ENCODE measurements at regions not wholly inside any gene's neighbourhood (a gene's known extent, or its start where the extent isn't known, plus 50 kb on each side); places are given as distances from the start of the nearest gene placed in this dataset.
"Not testable (repeated sequence)": the region's sequence is repeated elsewhere in the genome, so short reads cannot be mapped to it uniquely, and the experiment has no call there.

DNA sequence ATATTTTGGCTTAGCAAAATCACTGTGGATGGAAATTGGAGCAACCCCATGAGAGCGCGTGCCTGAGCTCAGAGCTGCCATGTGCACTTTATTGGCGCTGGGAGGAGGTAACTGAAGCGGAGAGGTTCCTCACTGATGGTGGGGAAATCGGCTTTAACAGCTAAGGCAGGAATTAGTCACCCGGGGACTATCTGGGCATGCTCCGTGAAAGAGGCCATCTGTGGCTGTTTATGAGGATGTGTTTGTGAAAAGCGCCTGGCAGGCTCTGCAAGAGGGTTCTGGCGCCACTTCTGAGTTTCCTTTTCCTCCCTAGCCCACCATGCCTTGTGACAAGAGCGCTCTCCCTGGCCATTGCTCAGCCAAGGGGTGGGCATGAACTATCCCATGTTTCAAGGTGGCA, 815.6 kb downstream of the UQCRFS1 start:
- DNase-seq = no peak

DNA sequence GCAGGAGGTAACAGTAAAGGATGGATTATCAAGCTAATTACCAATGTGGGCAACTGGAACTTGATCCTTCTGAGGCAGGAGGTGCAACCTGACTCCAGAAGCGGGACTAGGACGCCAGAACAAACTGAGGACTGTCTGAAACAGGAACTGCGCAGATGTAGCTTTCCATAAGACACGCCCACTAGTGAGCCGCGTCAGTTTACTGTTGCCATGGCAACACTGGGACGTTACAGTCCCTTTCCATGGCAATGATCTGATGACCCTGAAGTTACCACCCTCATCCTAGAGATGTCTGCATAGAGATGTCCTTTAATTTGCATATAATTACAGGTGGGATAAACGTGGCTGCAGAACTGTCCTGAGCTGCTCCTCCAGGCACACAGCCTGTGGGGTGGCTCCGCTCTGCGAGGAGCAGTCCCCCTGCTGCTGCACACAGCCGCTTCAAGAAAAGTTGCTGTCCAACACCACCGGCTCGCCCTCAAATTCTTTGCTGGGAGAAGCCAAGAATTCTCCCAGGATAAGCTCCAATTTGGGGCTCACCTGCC, 816.6 kb downstream of the UQCRFS1 start:
- no peak for DNase-seq

DNA sequence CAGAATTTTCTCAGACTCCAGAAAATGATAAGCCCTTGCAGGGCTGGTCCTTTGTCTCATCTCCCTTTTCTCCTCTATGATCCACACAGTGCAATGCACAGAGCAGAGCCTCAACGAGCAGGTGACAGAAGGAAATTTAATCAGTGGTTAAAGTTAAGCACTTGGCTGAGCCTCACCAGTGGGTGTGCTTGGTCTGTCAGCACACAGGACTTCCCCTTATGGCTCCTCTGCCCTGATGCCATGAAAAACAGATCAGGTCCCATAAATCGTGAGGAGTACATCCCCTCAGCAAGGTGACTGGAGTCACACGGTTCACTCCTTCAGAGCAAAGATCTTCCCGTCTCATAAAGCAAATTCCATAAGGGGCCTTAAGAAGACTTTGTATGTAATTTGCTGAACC, 818.2 kb downstream of the UQCRFS1 start:
- no peak for DNase-seq

DNA sequence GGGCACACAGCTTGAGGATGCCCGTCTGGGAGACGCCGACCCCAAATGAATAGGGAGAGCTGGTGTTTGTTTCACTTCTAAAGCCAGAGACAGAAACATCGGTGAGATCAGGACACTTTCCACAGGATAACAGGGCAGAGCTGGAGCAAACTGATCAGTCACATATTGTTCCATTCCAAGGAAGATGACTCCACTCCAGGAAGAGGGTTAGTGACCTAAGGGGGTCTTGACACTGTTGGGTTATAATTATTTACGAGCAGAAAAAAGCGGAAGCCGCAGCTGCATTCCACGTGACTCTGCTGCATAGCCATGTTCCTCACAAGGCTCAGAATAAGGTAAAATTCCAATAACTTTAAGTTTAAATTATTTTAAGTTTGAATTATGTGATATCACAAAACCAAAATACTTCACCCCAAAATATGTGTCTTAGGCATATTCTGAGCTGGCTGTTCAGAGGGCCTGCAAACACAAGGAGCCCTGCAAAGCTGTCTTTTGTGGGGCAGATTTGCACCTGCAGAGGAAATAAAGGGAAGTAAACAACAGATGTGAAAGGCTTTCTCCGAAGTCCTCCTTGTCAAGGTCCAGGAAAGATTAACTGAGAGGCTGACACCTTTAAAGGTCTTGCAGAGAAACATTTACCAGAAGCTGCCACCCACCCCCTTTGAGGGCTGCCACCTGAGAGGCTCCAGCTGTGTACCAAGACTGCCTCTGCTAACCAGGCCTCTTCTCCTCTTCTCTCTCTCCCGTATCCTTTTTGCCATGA, 819.2 kb downstream of the UQCRFS1 start:
- DNase-seq = no peak

DNA sequence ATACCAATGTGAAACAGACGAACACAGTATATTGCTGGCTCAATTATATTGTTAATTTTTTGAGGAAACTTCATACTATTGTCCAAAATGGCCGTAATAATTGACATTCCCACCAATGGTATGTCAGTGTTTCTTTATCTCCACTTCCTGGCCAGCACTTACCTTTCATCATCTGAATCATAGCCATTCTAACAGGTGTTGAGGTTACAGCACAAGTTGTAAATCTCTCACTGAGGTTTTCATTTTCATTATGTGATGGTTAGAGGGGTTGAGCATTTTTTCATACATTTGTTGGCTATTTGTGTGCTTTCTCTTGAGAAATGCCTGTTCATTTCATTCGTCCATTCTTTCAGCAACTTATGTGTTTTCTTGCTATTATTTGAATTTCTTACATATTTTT, 824.0 kb downstream of the UQCRFS1 start:
- no peak for DNase-seq

DNA sequence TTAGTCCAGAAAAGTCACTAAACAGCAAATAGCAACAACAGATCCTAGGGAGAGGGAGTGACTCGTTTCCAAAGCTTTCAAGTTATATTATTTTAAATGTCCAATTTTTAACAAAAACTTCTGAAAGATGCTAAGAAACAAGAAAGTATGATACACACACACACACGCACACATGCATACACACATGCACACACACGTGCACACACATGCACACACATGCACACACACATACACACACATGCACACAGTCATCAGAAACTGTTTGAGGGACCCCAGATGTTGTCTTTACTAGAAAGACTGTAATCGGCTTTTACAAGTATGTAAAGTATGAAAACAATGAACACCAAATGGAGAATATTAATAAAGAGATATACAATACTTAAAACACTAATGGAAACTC, 825.4 kb downstream of the UQCRFS1 start:
- no peak for DNase-seq

DNA sequence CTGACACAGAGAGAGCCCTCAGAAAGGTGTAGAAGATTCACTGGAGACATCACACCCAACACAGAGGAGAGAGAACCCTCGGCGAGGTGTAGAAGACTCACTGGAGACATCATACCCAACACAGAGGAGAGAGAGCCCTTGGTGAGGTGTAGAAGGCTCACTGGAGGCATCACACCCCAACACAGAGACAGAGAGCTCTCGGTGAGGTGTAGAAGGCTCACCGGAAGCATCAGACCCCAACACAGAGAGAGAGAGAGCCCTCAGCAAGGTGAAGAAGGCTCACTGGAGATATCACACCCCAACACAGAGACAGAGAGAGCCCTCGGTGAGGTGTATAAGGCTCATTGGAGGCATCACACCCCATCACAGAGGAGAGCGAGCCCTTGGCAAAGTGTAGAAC, 826.5 kb downstream of the UQCRFS1 start:
- no peak for DNase-seq

DNA sequence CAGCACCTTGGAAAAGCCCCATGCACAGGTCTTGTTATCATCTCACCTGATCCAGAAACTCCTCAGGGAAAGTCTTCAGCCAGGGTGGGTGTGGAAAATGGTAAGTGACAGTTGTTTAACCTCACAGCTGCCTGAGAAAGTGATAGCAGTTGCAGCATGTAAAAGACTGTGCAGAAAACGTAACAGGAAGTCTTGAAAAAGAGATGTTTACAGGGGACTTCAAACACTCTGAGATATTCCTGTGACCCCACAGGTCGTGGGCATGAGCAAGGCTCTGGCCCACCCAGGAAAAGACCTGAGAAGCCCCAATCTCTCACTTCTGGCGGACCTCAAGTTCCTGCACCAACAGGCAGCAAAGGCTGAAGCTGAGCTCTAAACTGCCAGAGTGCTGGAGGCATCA, 826.9 kb downstream of the UQCRFS1 start:
- DNase-seq = no peak

DNA sequence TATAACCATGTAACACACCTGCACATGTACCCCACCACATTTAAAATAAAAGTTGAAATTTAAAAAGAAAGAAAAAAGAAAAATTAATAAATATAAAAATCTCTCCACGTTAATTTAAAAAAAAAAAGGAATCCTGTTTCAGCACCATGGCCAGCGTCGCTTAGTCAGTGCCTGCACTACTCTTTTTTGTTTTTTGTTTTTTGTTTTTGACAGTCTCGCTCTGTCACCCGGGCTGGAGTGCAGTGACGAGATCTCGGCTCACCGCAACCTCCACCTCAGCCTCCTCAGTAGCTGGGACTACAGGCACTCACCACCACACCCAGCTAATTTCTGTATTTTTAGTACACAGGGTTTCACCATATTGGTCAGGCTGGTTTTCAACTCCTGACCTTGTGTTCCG, 835.9 kb downstream of the UQCRFS1 start:
- no peak for DNase-seq

DNA sequence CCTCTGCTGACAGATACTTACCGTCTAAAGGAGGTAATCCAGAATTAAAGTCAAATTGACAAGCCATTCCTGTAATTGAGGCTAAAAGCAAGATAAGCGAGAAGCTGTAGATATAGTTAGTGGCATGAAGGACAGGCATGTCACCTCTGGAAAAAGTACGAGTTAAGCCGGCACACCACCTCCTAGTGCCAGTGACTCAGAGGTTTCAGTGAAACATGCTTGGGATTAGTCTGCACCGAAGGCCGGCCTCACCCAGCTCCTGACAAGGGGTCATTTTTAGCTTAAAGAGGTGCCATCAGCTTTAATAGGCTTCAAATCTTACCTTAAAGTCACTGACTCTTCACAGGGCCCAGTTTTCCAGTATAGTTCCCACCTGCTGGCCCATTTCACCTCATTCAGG, 838.0 kb downstream of the UQCRFS1 start:
- DNase-seq = no peak

DNA sequence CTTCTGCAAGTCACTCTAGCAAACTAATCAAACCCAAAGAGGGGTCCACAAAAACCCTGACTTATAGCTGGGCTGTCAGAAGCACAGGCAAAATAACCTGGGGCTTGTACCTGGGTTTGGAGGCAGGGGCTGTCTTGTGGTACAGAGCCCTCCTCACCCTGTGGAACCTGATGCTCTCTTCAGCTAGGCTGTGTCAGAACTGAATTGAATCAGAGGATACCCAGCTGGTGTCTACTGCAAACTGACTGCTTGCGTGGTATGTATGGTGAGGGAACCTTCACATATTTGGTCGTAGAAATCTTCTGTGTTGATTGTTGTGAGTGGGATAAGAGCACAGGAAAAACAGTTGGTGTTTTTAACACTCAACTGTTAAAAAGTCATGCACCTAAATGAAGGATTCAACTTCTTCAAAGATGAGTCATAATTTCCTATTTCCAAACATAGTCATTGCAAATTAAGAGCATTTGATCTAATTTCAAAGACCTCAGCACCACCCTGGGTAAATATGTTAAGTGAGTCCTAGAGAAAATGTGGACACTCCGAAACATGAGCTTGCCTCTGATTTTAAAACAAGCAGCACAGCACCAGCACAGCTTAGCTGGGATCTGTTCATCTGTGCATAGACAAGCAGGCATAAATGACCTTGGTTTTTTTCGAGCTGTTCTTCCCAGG, 840.2 kb downstream of the UQCRFS1 start:
- no peak for DNase-seq

DNA sequence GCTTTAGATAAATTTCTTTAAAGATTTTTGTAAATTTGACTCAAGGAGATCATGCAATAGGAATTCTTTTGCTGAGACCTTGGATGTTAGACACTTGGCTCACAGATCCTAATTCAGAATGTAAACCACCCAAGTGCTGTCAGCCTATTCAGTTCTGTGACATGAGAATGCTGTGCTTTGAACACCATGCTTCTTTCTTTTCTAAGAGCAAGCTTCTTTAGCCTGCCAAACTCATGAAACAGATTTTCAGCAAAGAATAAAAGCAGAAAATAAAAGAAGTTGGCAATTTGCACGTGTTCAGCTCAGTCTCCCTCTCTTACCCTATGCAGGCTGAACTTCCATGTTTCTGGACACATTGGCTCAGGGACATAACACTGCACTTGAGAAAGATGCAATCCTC, 845.8 kb downstream of the UQCRFS1 start:
- no peak for DNase-seq

DNA sequence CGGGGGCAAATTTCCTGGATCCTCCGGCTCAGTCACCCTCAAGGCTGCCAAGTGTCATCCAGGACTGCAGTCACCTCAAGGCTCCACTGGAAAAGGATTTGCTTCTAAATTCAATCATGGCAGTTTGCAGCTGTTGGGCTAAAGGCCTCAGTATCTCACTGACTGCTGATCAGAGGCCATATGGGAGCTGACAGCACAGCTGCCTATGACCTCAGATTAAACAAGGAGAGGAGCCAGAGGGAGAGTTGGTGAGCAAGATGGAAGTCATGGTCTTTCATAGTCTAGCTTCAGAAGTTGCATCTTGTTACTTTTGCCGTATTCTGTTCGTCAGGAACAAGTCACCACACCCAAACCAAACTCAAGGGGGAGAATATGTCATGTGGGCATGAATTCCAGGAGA, 849.7 kb downstream of the UQCRFS1 start:
- no peak for DNase-seq

DNA sequence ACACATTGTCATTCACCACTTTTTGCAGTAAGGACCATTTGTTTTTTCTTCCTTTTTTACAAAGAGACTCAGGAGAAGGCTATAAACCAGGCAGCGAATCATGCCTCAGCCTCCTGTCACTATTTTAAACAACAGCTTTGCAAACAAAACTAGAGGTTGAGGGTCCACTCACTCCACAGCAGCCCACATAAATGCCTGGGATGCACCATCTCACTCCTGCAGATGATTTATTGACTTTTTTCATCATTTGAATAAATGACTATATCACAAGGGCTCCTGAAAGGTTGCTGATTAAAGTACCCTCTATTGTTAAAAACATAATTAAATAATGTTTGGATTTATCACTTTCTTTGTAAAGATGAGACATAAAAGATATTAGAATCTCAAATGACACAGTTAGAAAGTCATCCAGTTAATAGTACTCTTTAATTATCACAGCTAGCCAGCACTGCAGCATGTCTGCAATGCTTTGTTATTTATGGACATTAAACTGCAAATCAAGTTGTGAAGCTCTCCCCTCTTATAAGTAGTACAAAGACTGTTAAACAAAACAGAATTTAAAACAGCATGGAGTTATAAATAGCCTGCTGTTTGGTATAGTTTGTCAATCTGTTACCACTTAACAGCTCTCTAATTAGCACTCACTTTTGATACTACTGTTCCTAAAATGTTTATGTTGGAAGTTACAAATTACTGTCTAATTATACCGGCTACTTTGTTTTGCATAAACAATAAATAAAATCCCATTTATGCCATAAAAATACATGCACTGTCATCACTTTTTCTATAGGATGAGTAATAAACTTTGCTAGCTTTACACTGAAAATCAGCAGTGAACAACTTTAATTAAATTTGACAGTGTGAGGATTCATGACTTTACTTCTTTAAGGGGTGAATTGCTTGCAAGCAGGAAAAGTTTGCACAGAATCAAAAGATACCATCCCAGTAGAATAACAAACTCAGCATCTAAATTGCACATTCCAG, 853.2 kb downstream of the UQCRFS1 start:
- DNase-seq = no peak

DNA sequence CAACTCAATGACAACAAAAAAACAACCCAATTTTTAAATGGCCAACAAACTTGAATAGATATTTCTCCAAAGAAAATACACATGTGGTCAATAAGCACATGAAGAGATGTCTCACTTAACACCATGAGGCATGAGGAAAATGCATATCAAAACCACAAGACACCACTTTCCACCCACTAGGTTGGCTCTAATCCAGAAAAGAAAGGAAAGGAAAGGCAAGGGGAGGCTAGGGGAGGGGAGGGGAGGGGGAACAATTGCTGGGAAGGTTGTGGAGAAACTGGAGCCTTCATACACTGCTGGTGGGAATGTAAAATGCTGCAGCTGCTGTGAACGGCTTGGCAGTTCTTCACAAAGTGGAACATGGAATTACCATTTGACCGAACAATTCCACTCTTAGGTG, 854.3 kb downstream of the UQCRFS1 start:
- no peak for DNase-seq

DNA sequence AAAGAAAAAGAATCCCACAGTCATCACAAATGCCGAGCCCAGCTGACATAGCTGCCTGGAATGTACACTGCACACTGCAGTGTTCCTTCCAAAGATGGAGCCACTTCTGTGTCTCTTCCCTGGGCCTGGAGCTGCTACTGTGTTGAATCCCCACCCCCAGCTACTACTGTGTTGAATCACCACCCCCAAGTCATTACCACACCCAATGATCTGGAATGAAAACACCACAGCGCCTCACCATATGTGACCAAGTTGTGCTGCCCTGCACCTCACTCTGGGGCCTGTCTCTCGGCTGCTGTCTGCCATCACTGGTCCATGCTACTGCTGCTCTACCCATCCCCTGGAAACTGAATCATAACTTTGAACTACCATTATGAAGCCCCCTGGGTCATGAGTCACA, 861.2 kb downstream of the UQCRFS1 start:
- DNase-seq = no peak

DNA sequence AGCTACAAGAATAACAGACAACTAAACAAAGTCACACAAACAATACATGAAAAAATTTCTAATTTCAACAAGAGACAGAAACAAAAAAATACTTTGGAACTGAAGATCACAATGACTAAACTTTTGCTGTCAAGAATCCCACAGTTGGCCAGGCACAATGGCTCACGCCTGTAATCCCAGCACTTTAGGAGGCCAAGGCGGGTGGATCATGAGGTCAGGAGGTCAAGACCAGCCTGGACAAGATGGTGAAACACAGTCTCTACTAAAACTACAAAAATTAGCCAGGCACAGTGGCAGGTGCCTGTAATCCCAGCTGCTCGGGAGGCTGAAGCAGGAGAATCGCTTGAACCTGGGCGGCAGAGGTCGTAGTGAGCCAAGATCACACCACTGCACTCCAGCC, 861.6 kb downstream of the UQCRFS1 start:
- not testable (repeated sequence) for DNase-seq

DNA sequence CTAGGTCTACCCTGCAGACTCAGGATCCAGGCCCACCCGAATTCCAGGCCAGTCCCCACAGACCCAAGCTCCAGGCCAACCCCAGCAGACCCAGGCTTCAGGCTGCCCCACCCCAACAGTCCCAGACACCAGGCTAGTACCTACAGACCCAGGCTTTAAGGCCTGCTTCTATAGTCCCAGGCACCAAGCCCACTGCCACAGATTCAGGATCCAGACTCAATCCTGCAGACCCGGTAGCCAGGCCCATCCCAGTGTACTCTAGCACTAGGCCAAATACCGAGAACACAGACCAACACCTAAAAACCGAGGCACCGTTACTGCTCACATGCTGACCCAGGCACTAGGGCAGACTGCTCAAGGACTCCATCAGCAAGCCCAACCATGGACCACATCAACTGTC, 862.3 kb downstream of the UQCRFS1 start:
- DNase-seq = no peak

DNA sequence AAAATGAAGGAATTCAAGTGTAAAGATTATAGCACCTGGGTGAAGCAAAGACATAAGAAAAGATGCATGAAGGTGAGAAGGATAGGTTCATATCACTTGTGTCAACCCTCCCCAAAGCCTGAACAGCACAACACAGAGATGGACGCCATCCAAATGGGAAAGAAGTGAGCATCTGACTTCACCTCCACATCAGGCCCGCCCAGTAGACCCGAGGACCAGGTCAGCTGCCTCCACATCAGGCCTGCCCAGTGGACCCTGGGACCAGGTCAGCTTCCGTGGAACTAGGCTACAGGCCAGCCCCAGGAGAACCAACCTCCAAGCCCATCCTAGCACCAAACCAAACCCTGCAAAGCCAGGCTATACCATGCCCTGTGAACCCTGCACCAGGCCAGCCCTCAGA, 862.9 kb downstream of the UQCRFS1 start:
- no peak for DNase-seq

DNA sequence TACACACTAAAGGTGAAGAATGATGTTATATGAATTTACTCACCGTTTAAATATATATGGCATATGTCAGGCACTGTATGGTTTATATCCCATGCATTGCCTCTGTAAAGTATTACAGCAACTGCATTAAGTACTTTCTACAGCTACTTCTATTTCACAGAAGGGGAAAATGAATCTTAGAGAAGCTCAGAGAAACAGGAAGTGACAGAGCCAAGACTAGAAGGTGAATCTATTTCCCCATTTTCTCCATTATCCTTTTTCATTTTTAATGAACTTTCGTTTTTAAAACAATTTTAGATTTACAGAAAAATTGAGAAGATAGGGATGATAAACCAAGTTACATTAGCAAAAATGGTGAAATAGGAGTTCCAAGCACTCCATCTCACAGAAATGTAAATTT, 863.3 kb downstream of the UQCRFS1 start:
- no peak for DNase-seq

DNA sequence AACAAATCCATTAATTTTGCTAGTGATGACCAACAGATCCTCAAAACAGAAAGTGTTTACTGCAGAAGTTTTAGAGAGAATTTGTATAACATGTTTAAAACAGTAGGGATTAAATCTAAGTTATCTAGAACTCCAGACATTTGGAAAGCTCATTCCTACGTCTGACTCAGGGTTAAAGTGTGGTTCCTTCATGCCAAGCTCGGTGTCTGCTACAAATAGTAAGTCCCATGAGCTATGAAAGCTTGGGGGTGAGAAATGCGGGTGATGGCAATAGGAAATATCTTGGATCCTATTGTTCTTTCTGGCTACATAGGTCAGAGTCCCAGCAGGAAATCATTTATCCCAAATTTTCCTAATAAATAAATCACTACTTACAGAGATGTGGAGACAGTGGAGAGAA, 867.1 kb downstream of the UQCRFS1 start:
- no peak for DNase-seq

DNA sequence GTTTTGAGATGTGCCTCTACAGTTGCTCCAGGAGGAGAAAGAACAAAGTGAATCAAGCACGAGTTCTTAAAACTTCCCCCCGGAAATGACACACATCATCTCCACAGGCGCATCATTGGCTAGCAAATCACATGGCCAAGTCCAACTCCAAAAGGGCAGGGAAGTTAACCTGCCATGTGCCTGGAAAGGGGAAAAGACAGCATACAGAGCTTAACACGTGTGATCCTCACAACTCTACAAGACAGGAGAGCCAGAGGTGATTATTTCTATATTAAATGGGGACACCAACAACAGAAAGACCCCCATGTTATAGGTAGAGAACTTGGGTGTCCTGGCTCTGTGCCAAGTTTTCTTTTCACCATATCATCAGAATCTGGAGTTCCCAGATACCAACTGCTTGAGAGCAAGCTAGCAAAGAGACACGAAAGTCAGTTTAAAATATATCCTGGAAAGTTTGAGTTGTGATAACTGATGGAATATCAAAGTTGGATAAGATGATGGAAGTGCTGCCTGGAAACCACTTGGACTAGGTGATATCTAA, 871.1 kb downstream of the UQCRFS1 start:
- no peak for DNase-seq

DNA sequence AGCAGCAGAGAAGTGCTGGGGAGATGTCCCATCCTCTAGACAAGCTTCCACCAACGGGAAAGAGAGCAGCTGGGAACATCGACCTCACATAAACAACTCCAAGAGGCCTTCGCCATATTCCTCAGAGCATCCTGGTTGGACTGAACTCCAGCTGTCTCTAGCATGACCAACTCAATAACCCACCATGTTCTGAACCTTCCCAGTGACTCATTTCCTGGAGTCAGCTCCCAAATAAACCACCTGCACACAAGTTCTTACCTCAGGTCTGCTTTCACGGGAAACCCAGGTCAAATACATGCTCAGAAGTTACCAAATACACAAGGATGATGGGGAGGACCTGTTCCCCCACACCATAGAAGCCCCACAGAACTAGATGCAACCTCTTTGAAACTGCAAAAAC, 878.5 kb downstream of the UQCRFS1 start:
- DNase-seq = no peak

All from T1000 (cell line).